GM12878 (cell line): ENCODE measurements at regions not wholly inside any gene's neighbourhood (a gene's known extent, or its start where the extent isn't known, plus 50 kb on each side); places are given as distances from the start of the nearest gene placed in this dataset.

Experiments used
- ATAC-seq: fragments of 200-7000 bp; cut with Tn5 transposase; 3 replicates; pipeline ENCODE4 v1.9.1; 2020; ENCODE audit warnings: mild to moderate bottlenecking, moderate library complexity
- BruUV-seq: library from RNA; stranded (reverse); fragments of 400-500 nt; replicated peaks from 2 replicates; lab custom pipeline; 2021; lab: Mats Ljungman, UMichigan
- CTCF ChIA-PET: fragments of 300-600 bp; sonication (Branson Sonifier 250); formaldehyde crosslinking; extraction: SDS; loops from one replicate; lab custom pipeline; 2021; ENCODE audit warnings: inconsistent platforms; lab: Yijun Ruan, JAX
- POLR2A ChIA-PET: fragments of 350-600 bp; formaldehyde crosslinking; extraction: SDS; loops from one replicate; lab custom pipeline; 2021; ENCODE audit warnings: inconsistent platforms; lab: Charles Lee
- RAD21 ChIA-PET: fragments of 300-600 bp; sonication (Branson Sonifier 250); formaldehyde crosslinking; loops from one replicate; lab custom pipeline; 2023; ENCODE audit warnings: antibody characterized with exemption; ENCODE audit not compliant: unreplicated experiment; lab: Charles Lee
- SMC1A ChIA-PET: fragments of 300-600 bp; sonication (Branson Sonifier 250); formaldehyde crosslinking; loops from one replicate; lab custom pipeline; 2023; ENCODE audit not compliant: unreplicated experiment, uncharacterized antibody; lab: Charles Lee
- DNase-seq: peaks from one replicate; pipeline ENCODE4 v3.0.0-alpha.2; 2011; ENCODE audit warnings: low read depth, low spot score
- FAIRE-seq: peaks from 3 replicates; lab custom pipeline; 2011; peaks lifted over from hg19 to GRCh38; lab: Jason Lieb, UNC
- H2AFZ ChIP-seq: 2 replicates; pipeline ENCODE4 v1.6.0; 2011; ENCODE audit warnings: low read depth, low read length, control low read depth; ENCODE audit not compliant: control insufficient read depth
- H3K27ac ChIP-seq: 2 replicates; pipeline ENCODE4 v1.5.1; 2011; ENCODE audit warnings: control low read depth; ENCODE audit not compliant: control insufficient read depth, insufficient read depth
- H3K27me3 ChIP-seq, 2 experiments: replicated peaks in 1 of 2; 2 replicates each; pipeline versions ENCODE4 v1.6.0 to v1.6.1; 2011; ENCODE audit warnings: low read length in 1 of 2; ENCODE audit not compliant: control insufficient read depth in 2 of 2, insufficient read depth in 2 of 2
- H3K36me3 ChIP-seq, 2 experiments: 2 replicates each; pipeline ENCODE4 v1.5.1; 2011; ENCODE audit warnings: low read length in 1 of 2; ENCODE audit not compliant: control insufficient read depth in 2 of 2, insufficient read depth in 2 of 2
- H3K4me1 ChIP-seq: 2 replicates; pipeline ENCODE4 v1.6.1; 2011; ENCODE audit warnings: mild to moderate bottlenecking, low read length, moderate library complexity, mixed read lengths; ENCODE audit not compliant: control insufficient read depth, insufficient read depth
- H3K4me2 ChIP-seq: 2 replicates; pipeline ENCODE4 v1.6.0; 2011; ENCODE audit warnings: control low read depth; ENCODE audit not compliant: control insufficient read depth, insufficient read depth
- H3K4me3 ChIP-seq: fragments of 200-600 bp; sonication (generic); 2 replicates; pipeline ENCODE4 v1.5.1; 2016
- H3K79me2 ChIP-seq: 2 replicates; pipeline ENCODE4 v1.6.0; 2011; ENCODE audit warnings: low read length; ENCODE audit not compliant: control insufficient read depth, insufficient read depth
- H3K9ac ChIP-seq: 2 replicates; pipeline ENCODE4 v1.8.0; 2011; ENCODE audit warnings: low read length, control low read depth, mixed read lengths; ENCODE audit not compliant: control insufficient read depth, insufficient read depth
- H3K9me3 ChIP-seq: replicated peaks from 3 replicates; pipeline ENCODE4 v1.5.1; 2011; ENCODE audit warnings: mild to moderate bottlenecking, low read length; ENCODE audit not compliant: control insufficient read depth, insufficient read depth
- H4K20me1 ChIP-seq: 2 replicates; pipeline ENCODE4 v1.6.0; 2011; ENCODE audit not compliant: control insufficient read depth, insufficient read depth
- ATF2 ChIP-seq: IDR thresholded peaks from 2 replicates; pipeline ENCODE4 v1.6.1; 2012; ENCODE audit warnings: low read length, inconsistent platforms
- CHD1 ChIP-seq: IDR thresholded peaks from 2 replicates; pipeline ENCODE4 v1.6.1; 2012; ENCODE audit warnings: low read depth, low read length, improper control_type of control experiment
- CREB1 ChIP-seq: IDR thresholded peaks from 2 replicates; pipeline ENCODE4 v1.6.1; 2012; ENCODE audit warnings: low read depth, mild to moderate bottlenecking, inconsistent platforms
- E2F4 ChIP-seq: IDR thresholded peaks from 2 replicates; pipeline ENCODE4 v1.6.1; 2012; ENCODE audit warnings: low read depth, low read length, improper control_type of control experiment
- EGR1 ChIP-seq, 2 experiments: IDR thresholded peaks; 1 replicate in 1 of 2; 2 replicates in 1 of 2; pipeline ENCODE4 v1.6.1; 2011 to 2012; ENCODE audit warnings: low read depth in 2 of 2, low read length in 2 of 2, borderline replicate concordance in 1 of 2, mild to moderate bottlenecking in 1 of 2, moderate library complexity in 1 of 2
- EP300 ChIP-seq, 2 experiments: fragments of 150-350 bp in 1 of 2; IDR thresholded peaks; 2 replicates each; pipeline ENCODE4 v1.6.1; 2011 to 2012; ENCODE audit warnings: low read depth in 2 of 2, low read length in 2 of 2, borderline replicate concordance in 1 of 2, improper control_type of control experiment in 1 of 2, inconsistent platforms in 1 of 2; ENCODE audit not compliant: control insufficient read depth in 1 of 2
- FOXK2 ChIP-seq: fragments of 450-650 bp; IDR thresholded peaks from 2 replicates; pipeline ENCODE4 v1.6.1; 2017; ENCODE audit warnings: mild to moderate bottlenecking, moderate library complexity
- HDAC6 ChIP-seq: fragments of 200-600 bp; sonication (generic); IDR thresholded peaks from one replicate; pipeline ENCODE4 v1.8.0; 2017; ENCODE audit warnings: antibody characterized with exemption; ENCODE audit not compliant: unreplicated experiment
- JUND ChIP-seq: IDR thresholded peaks from 2 replicates; pipeline ENCODE4 v1.6.1; 2012; ENCODE audit warnings: low read depth, mild to moderate bottlenecking, low read length, improper control_type of control experiment, moderate library complexity
- NR2C1 ChIP-seq: fragments of 450-650 bp; IDR thresholded peaks from 2 replicates; pipeline ENCODE4 v1.6.1; 2017; ENCODE audit warnings: antibody characterized with exemption, mild to moderate bottlenecking, moderate library complexity
- POLR2AphosphoS2 ChIP-seq: IDR thresholded peaks from 2 replicates; pipeline ENCODE4 v1.6.1; 2011; ENCODE audit warnings: low read depth, mild to moderate bottlenecking, low read length, improper control_type of control experiment, moderate library complexity
- POLR2AphosphoS5 ChIP-seq: IDR thresholded peaks from 2 replicates; pipeline ENCODE4 v1.6.1; 2011; ENCODE audit warnings: mild to moderate bottlenecking, low read length, inconsistent platforms
- RAD21 ChIP-seq: IDR thresholded peaks from 2 replicates; pipeline ENCODE4 v1.6.1; 2011; ENCODE audit warnings: mild to moderate bottlenecking, low read depth, low read length, moderate library complexity; ENCODE audit not compliant: insufficient read depth
- RB1 ChIP-seq: fragments of 450-650 bp; formaldehyde crosslinking; IDR thresholded peaks from 2 replicates; pipeline ENCODE4 v1.6.1; 2017; ENCODE audit warnings: mild to moderate bottlenecking, borderline replicate concordance
- RELA ChIP-seq: fragments of 450-650 bp; IDR thresholded peaks from 2 replicates; pipeline ENCODE4 v1.8.0; 2014; ENCODE audit warnings: borderline replicate concordance; ENCODE audit not compliant: partially characterized antibody
- SIN3A ChIP-seq: IDR thresholded peaks from 2 replicates; pipeline ENCODE4 v1.6.1; 2012; ENCODE audit warnings: low read depth, low read length, improper control_type of control experiment
- SP1 ChIP-seq: IDR thresholded peaks from one replicate; pipeline ENCODE4 v1.6.1; 2011; ENCODE audit warnings: low read depth, low read length
- STAT3 ChIP-seq: IDR thresholded peaks from 2 replicates; pipeline ENCODE4 v1.6.1; 2011; ENCODE audit warnings: low read depth, low read length, improper control_type of control experiment
- TBL1XR1 ChIP-seq: IDR thresholded peaks from 2 replicates; pipeline ENCODE4 v1.6.1; 2012; ENCODE audit warnings: low read depth, low read length, improper control_type of control experiment
- TCF7 ChIP-seq: IDR thresholded peaks from 2 replicates; pipeline ENCODE4 v1.6.1; 2014; ENCODE audit warnings: antibody characterized with exemption, borderline replicate concordance
- USF2 ChIP-seq: IDR thresholded peaks from 2 replicates; pipeline ENCODE4 v1.6.1; 2011; ENCODE audit warnings: low read depth, low read length, improper control_type of control experiment, borderline replicate concordance
- ZNF207 ChIP-seq: fragments of 450-650 bp; IDR thresholded peaks from 2 replicates; pipeline ENCODE4 v1.6.1; 2014; ENCODE audit warnings: antibody characterized with exemption, mild to moderate bottlenecking, borderline replicate concordance
- ZNF24 ChIP-seq: fragments of 450-650 bp; IDR thresholded peaks from 2 replicates; pipeline ENCODE4 v1.6.1; 2017; ENCODE audit warnings: antibody characterized with exemption, mild to moderate bottlenecking
- WGBS: methylation state at CpG from one replicate; pipeline ENCODE4 v1.1.6; 2016; ENCODE audit warnings: low lambda C conversion rate; ENCODE audit not compliant: insufficient replicate concordance, insufficient coverage; ENCODE audit errors: missing lambda C conversion rate; 5-methylcytosine and 5-hydroxymethylcytosine counted together
- in situ Hi-C: fragments of 300-500 bp; cut with MboI; formaldehyde crosslinking; loops from 9 replicates; pipeline ENCODE4 v1.14.3; 2018; ENCODE audit warnings: mixed read lengths
- intact Hi-C: fragments of 100-400 bp; cut with micrococcal nuclease; formaldehyde crosslinking; loops from one replicate; pipeline ENCODE4 v1.14.2; 2022; ENCODE audit not compliant: unreplicated experiment

GRCh38 chr7:132066761-132067171, 509.5 kb downstream of the PLXNA4 start (continued):
- TF ChIP-seq EP300 (IDR thresholded peaks at IDR 0.05; ENCODE audit: borderline replicate concordance in 1 of 2, control insufficient read depth in 1 of 2, low read depth in 2 of 2, low read length in 2 of 2), result no peak
- no peak for TF ChIP-seq CREB1
- TF ChIP-seq TBL1XR1, result no peak
- TF ChIP-seq POLR2AphosphoS5, result no peak
- TF ChIP-seq USF2, result no peak
- TF ChIP-seq ZNF24, result no peak
- TF ChIP-seq POLR2AphosphoS2, result no peak
- TF ChIP-seq STAT3, result no peak
- TF ChIP-seq ATF2, result no peak
- TF ChIP-seq ZNF207, result no peak
- TF ChIP-seq SIN3A, result no peak
- no peak for TF ChIP-seq TCF7

- 26% methylated on average over 5 of the region's 5 CpGs for WGBS
- Histone ChIP-seq H3K9me3 (no peaks in the 10 kb centered on the region), H3K4me2 (no peak overlapping the region), H4K20me1 (no peaks in the 10 kb centered on the region), H3K36me3 (no peaks in the 10 kb centered on the region), H3K9ac (no peak overlapping the region), H3K27ac (no peak overlapping the region), H2AFZ (no peak overlapping the region), H3K79me2 (no peaks in the 10 kb centered on the region), H3K27me3 (no peaks in the 10 kb centered on the region)
- in situ Hi-C loops (no loop called here), intact Hi-C loops (no loop called here)
- DNase-seq (no peak), FAIRE-seq (no peak), ATAC-seq (no peak)
- SMC1A ChIA-PET, result interaction anchor here (0.6 kb wide), 1 partner anchor 142 kb away, joined by 3 read pairs; no protein-coding TSS in a partner anchor
- no TSS peak for BruUV-seq
- CTCF ChIA-PET, result no interaction called here
- POLR2A ChIA-PET, result no interaction called here
- RAD21 ChIA-PET, result no interaction called here
- no peak for TF ChIP-seq RAD21
- no peak for TF ChIP-seq RELA
- TF ChIP-seq HDAC6, result no peak
- no peak for TF ChIP-seq RB1
- no peak for TF ChIP-seq SP1
- no peak for TF ChIP-seq JUND
- TF ChIP-seq EGR1 (IDR thresholded peaks at IDR 0.05; ENCODE audit: borderline replicate concordance in 1 of 2, low read depth in 2 of 2, low read length in 2 of 2), result no peak
- no peak for TF ChIP-seq E2F4
- TF ChIP-seq NR2C1, result no peak
- no peak for TF ChIP-seq CHD1
- no peak for TF ChIP-seq FOXK2
- TF ChIP-seq, all 136 proteins: peak for 0
- Histone ChIP-seq H3K4me1 (no peaks in the 10 kb centered on the region), H3K4me3 (no peak overlapping the region)
Measured at GRCh38 chr7:132065989-132066603, 509.7 kb upstream of the PODXL start.
